Hepatocyte (in vitro differentiated cells): ENCODE measurements at regions not wholly inside any gene's neighbourhood (a gene's known extent, or its start where the extent isn't known, plus 50 kb on each side); places are given as distances from the start of the nearest gene placed in this dataset.

Experiments
- EZH2 ChIP-seq: fragments of 200-600 bp; sonication (generic); IDR thresholded peaks from 2 replicates; pipeline ENCODE4 v1.6.1; 2016; ENCODE audit warnings: antibody characterized with exemption, mild to moderate bottlenecking, borderline replicate concordance
- EZH2phosphoT487 ChIP-seq: fragments of 200-600 bp; sonication (generic); IDR thresholded peaks from one replicate; pipeline ENCODE4 v1.6.1; 2018; ENCODE audit warnings: antibody characterized with exemption, mild to moderate bottlenecking, low read depth, moderate library complexity; ENCODE audit not compliant: unreplicated experiment, severe bottlenecking
- TF ChIP-seq, protein P1 (sequence below): fragments of 200-600 bp; sonication (generic); IDR thresholded peaks from 2 replicates; pipeline ENCODE4 v1.5.1; 2016; ENCODE audit warnings: antibody characterized with exemption, mild to moderate bottlenecking; ENCODE audit not compliant: poor library complexity

DNA sequence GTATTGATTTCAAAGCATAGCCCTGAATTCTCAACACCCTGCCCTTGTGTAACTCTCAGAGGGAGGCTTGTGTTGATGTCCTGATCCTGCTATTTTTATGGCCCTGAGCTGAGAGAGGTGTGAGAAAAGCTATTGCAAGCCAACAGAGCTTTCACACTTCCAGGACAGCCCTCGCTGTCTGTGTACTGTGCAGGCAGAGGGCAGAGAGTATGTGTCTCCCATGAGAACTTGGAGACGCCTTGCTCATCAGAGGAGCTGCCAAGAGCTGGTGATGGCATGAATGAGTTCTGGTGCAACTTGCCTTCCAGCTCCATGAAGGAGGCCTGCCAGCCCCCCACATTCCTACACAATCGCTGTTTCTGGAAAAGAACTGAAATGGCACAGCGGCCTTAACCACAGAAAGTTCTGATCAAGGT is 144.1 kb upstream of the AJAP1 start:
- TF ChIP-seq, protein P1, sequence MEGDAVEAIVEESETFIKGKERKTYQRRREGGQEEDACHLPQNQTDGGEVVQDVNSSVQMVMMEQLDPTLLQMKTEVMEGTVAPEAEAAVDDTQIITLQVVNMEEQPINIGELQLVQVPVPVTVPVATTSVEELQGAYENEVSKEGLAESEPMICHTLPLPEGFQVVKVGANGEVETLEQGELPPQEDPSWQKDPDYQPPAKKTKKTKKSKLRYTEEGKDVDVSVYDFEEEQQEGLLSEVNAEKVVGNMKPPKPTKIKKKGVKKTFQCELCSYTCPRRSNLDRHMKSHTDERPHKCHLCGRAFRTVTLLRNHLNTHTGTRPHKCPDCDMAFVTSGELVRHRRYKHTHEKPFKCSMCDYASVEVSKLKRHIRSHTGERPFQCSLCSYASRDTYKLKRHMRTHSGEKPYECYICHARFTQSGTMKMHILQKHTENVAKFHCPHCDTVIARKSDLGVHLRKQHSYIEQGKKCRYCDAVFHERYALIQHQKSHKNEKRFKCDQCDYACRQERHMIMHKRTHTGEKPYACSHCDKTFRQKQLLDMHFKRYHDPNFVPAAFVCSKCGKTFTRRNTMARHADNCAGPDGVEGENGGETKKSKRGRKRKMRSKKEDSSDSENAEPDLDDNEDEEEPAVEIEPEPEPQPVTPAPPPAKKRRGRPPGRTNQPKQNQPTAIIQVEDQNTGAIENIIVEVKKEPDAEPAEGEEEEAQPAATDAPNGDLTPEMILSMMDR: no peak
- TF ChIP-seq EZH2: no peak
- no peak for TF ChIP-seq EZH2phosphoT487
